ENCODE measurements at regions not wholly inside any gene's neighbourhood (a gene's known extent, or its start where the extent isn't known, plus 50 kb on each side); places are given as distances from the start of the nearest gene placed in this dataset.

- no peak for FAIRE-seq
Measured at GRCh38 chr2:59630789-59631188, 922.7 kb downstream of the BCL11A start.

GRCh38 chr2:59627599-59627998 lies 925.9 kb downstream of the BCL11A start:
- no peak for FAIRE-seq

GRCh38 chr2:59622599-59623308 lies 930.7 kb downstream of the BCL11A start:
- no peak for FAIRE-seq

GRCh38 chr2:59604123-59604522 lies 949.3 kb downstream of the BCL11A start:
- no peak for FAIRE-seq

- FAIRE-seq = no peak
Measured at GRCh38 chr2:59594671-59595222, 958.7 kb downstream of the BCL11A start.

GRCh38 chr2:59590798-59591197 lies 962.7 kb downstream of the BCL11A start:
- FAIRE-seq = no peak

GRCh38 chr2:59589881-59590280 lies 963.6 kb downstream of the BCL11A start:
- FAIRE-seq = no peak

GRCh38 chr2:59588286-59588685 lies 965.2 kb downstream of the BCL11A start:
- no peak for FAIRE-seq

- FAIRE-seq = no peak
Measured at GRCh38 chr2:59586176-59586575, 967.3 kb downstream of the BCL11A start.

GRCh38 chr2:59585655-59586054 lies 967.8 kb downstream of the BCL11A start:
- FAIRE-seq = no peak

GRCh38 chr2:59584958-59585357 lies 968.5 kb downstream of the BCL11A start:
- FAIRE-seq = no peak

- FAIRE-seq = no peak
Measured at GRCh38 chr2:59583173-59583765, 970.2 kb downstream of the BCL11A start.

GRCh38 chr2:59578349-59578748 lies 975.1 kb downstream of the BCL11A start:
- FAIRE-seq = no peak

- FAIRE-seq = no peak
Measured at GRCh38 chr2:59575191-59575590, 978.3 kb downstream of the BCL11A start.

GRCh38 chr2:59572227-59572626 lies 981.2 kb downstream of the BCL11A start:
- no peak for FAIRE-seq

GRCh38 chr2:59570818-59571217 lies 982.6 kb downstream of the BCL11A start:
- FAIRE-seq = no peak

GRCh38 chr2:59569124-59569523 lies 984.3 kb downstream of the BCL11A start:
- FAIRE-seq = no peak

GRCh38 chr2:59568461-59568860 lies 985.0 kb downstream of the BCL11A start:
- no peak for FAIRE-seq

- no peak for FAIRE-seq
Measured at GRCh38 chr2:59567151-59567550, 986.3 kb downstream of the BCL11A start.

GRCh38 chr2:59566739-59567138 lies 986.7 kb downstream of the BCL11A start:
- no peak for FAIRE-seq

GRCh38 chr2:59561281-59561680 lies 992.2 kb downstream of the BCL11A start:
- FAIRE-seq = no peak

- FAIRE-seq = no peak
Measured at GRCh38 chr2:59560769-59561168, 992.7 kb downstream of the BCL11A start.

GRCh38 chr2:59540864-59541263 lies 1012.6 kb downstream of the BCL11A start:
- no peak for FAIRE-seq

- no peak for FAIRE-seq
Measured at GRCh38 chr2:59538398-59538911, 1015.0 kb downstream of the BCL11A start.
